A673 (cell line): ENCODE measurements at regions not wholly inside any gene's neighbourhood (a gene's known extent, or its start where the extent isn't known, plus 50 kb on each side); places are given as distances from the start of the nearest gene placed in this dataset.

ENCODE experiments used
- CTCF ChIP-seq: fragments of 300-800, 200-600 bp; sonication (generic); conservative IDR thresholded peaks from 2 replicates; pipeline ENCODE4 v1.5.1; 2017; ENCODE audit warnings: low read depth, mild to moderate bottlenecking, antibody characterized with exemption, low read length, moderate library complexity, mixed read lengths
- EZH2 ChIP-seq: fragments of 200-600 bp; sonication (generic); IDR thresholded peaks from 2 replicates; pipeline ENCODE4 v1.6.1; 2017; ENCODE audit warnings: borderline replicate concordance, low read depth, mild to moderate bottlenecking, mixed read lengths, antibody characterized with exemption, low read length; ENCODE audit not compliant: poor library complexity, severe bottlenecking

GRCh38 chr2:204364860-204365535 lies 180.3 kb upstream of the PARD3B start:
- TF ChIP-seq CTCF (no peak), EZH2 (no peak)
